Ishikawa (cell line): ENCODE measurements at regions not wholly inside any gene's neighbourhood (a gene's known extent, or its start where the extent isn't known, plus 50 kb on each side); places are given as distances from the start of the nearest gene placed in this dataset.

ENCODE experiments used
- CEBPB ChIP-seq: IDR thresholded peaks from 2 replicates; pipeline ENCODE4 v1.6.1; 2012
- CREB1 ChIP-seq: IDR thresholded peaks from 2 replicates; pipeline ENCODE4 v1.6.1; 2012; ENCODE audit warnings: low read depth
- EP300 ChIP-seq: IDR thresholded peaks from 2 replicates; pipeline ENCODE4 v1.6.1; 2012; ENCODE audit warnings: borderline replicate concordance
- NFIC ChIP-seq: IDR thresholded peaks from 2 replicates; pipeline ENCODE4 v1.6.1; 2012
- RAD21 ChIP-seq: IDR thresholded peaks from 2 replicates; pipeline ENCODE4 v1.6.1; 2012; ENCODE audit warnings: low read depth
- TAF1 ChIP-seq: IDR thresholded peaks from 2 replicates; pipeline ENCODE4 v1.6.1; 2012; ENCODE audit warnings: low read depth, mild to moderate bottlenecking
- TCF12 ChIP-seq: IDR thresholded peaks from 2 replicates; pipeline ENCODE4 v1.6.1; 2012; ENCODE audit warnings: low read depth
- TF ChIP-seq, protein P1 (sequence below): IDR thresholded peaks from 2 replicates; pipeline ENCODE4 v1.6.1; 2012; ENCODE audit warnings: low read depth, mild to moderate bottlenecking
- TF ChIP-seq, protein P2 (sequence below): IDR thresholded peaks from 2 replicates; pipeline ENCODE4 v1.6.1; 2012

DNA sequence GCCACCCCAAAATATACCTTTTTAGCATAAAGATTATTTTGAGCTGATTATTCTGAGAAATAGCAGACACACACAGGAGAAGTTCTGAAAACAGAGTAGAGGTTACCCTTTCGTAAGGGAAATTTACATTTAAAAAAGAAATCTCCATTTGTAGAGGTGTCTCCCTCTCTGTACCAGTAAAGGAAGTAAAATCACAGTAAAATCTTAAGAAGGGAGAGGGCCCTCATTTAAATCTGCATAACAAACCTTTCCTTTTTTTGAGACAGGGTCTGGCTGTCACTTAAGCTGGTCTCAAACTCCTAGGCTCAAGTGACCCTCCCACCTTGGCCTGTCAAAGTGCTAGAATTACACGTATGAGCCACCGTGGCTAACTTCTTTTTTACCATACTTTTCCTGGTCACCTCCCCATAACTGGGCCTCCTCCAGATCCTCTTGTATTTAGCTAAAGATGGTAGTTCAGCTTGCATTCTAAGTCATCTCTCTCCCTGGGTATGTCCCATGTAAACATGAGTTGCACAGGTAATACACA lies 92.2 kb upstream of the INTU start:
- TF ChIP-seq EP300 = no peak
- TF ChIP-seq CEBPB = no peak
- TF ChIP-seq TAF1 = no peak
- TF ChIP-seq RAD21 = no peak
- TF ChIP-seq, protein P1, sequence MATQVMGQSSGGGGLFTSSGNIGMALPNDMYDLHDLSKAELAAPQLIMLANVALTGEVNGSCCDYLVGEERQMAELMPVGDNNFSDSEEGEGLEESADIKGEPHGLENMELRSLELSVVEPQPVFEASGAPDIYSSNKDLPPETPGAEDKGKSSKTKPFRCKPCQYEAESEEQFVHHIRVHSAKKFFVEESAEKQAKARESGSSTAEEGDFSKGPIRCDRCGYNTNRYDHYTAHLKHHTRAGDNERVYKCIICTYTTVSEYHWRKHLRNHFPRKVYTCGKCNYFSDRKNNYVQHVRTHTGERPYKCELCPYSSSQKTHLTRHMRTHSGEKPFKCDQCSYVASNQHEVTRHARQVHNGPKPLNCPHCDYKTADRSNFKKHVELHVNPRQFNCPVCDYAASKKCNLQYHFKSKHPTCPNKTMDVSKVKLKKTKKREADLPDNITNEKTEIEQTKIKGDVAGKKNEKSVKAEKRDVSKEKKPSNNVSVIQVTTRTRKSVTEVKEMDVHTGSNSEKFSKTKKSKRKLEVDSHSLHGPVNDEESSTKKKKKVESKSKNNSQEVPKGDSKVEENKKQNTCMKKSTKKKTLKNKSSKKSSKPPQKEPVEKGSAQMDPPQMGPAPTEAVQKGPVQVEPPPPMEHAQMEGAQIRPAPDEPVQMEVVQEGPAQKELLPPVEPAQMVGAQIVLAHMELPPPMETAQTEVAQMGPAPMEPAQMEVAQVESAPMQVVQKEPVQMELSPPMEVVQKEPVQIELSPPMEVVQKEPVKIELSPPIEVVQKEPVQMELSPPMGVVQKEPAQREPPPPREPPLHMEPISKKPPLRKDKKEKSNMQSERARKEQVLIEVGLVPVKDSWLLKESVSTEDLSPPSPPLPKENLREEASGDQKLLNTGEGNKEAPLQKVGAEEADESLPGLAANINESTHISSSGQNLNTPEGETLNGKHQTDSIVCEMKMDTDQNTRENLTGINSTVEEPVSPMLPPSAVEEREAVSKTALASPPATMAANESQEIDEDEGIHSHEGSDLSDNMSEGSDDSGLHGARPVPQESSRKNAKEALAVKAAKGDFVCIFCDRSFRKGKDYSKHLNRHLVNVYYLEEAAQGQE = no peak
- TF ChIP-seq CREB1 = no peak
- TF ChIP-seq, protein P2, sequence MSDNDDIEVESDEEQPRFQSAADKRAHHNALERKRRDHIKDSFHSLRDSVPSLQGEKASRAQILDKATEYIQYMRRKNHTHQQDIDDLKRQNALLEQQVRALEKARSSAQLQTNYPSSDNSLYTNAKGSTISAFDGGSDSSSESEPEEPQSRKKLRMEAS = no peak
- no peak for TF ChIP-seq TCF12
- no peak for TF ChIP-seq NFIC
